Endothelial cell of umbilical vein (primary cell): ENCODE measurements at regions not wholly inside any gene's neighbourhood (a gene's known extent, or its start where the extent isn't known, plus 50 kb on each side); places are given as distances from the start of the nearest gene placed in this dataset.

Experiments
- CTCF ChIP-seq, 2 donors: IDR thresholded peaks; 1 replicate in 1 of 2; 2 replicates in 1 of 2; pipeline ENCODE4 v1.5.1; 2011; ENCODE audit warnings: low read length in 2 of 2, mild to moderate bottlenecking in 2 of 2, moderate library complexity in 2 of 2, control low read depth in 1 of 2, inconsistent platforms in 1 of 2, low read depth in 1 of 2; ENCODE audit not compliant: insufficient read depth in 1 of 2; ENCODE audit errors: extremely low read depth in 1 of 2
- EZH2 ChIP-seq: IDR thresholded peaks from 2 replicates; pipeline ENCODE4 v1.6.1; 2012; ENCODE audit warnings: borderline replicate concordance, low read depth, mild to moderate bottlenecking, moderate library complexity, low read length, inconsistent platforms; ENCODE audit not compliant: severe bottlenecking
- FOS ChIP-seq: IDR thresholded peaks from 2 replicates; pipeline ENCODE4 v1.6.1; 2011; ENCODE audit warnings: mild to moderate bottlenecking, low read length, moderate library complexity, borderline replicate concordance; ENCODE audit not compliant: insufficient read depth
- GATA2 ChIP-seq: IDR thresholded peaks from 2 replicates; pipeline ENCODE4 v1.7.0; 2011; ENCODE audit warnings: low read depth, mild to moderate bottlenecking, moderate library complexity, mixed read lengths, low read length; ENCODE audit not compliant: insufficient read length, insufficient read depth
- MAX ChIP-seq: IDR thresholded peaks from 2 replicates; pipeline ENCODE4 v1.6.1; 2011; ENCODE audit not compliant: insufficient read depth, insufficient read length
- MYC ChIP-seq: IDR thresholded peaks from one replicate; pipeline ENCODE4 v1.6.1; 2011; ENCODE audit warnings: mild to moderate bottlenecking, low read depth, low read length
- POLR2A ChIP-seq: IDR thresholded peaks from 2 replicates; pipeline ENCODE4 v1.6.1; 2012; ENCODE audit warnings: low read depth, mild to moderate bottlenecking, control low read depth, low read length
- POLR2AphosphoS5 ChIP-seq: IDR thresholded peaks from 2 replicates; pipeline ENCODE4 v1.6.1; 2012; ENCODE audit warnings: low read depth, mild to moderate bottlenecking, control low read depth, low read length, moderate library complexity; ENCODE audit not compliant: insufficient read depth

- no peak for TF ChIP-seq CTCF (IDR thresholded peaks at IDR 0.05; ENCODE audit: extremely low read depth in 1 of 2, insufficient read depth in 1 of 2, low read depth in 1 of 2, low read length in 2 of 2)
- no peak for TF ChIP-seq EZH2
- no peak for TF ChIP-seq POLR2A
- TF ChIP-seq POLR2AphosphoS5: no peak
- no peak for TF ChIP-seq MAX
- no peak for TF ChIP-seq GATA2
- TF ChIP-seq FOS: no peak
- TF ChIP-seq MYC: no peak
These were observed 101.0 kb upstream of the PDE1C start for GRCh38 chr7:32171248-32171647.
